ENCODE measurements at regions not wholly inside any gene's neighbourhood (a gene's known extent, or its start where the extent isn't known, plus 50 kb on each side); places are given as distances from the start of the nearest gene placed in this dataset.
"Not testable (repeated sequence)": the region's sequence is repeated elsewhere in the genome, so short reads cannot be mapped to it uniquely, and the experiment has no call there.

GRCh38 chr4:149202117-149202516, 613.5 kb downstream of the IQCM start:
- no peak for DNase-seq

DNA sequence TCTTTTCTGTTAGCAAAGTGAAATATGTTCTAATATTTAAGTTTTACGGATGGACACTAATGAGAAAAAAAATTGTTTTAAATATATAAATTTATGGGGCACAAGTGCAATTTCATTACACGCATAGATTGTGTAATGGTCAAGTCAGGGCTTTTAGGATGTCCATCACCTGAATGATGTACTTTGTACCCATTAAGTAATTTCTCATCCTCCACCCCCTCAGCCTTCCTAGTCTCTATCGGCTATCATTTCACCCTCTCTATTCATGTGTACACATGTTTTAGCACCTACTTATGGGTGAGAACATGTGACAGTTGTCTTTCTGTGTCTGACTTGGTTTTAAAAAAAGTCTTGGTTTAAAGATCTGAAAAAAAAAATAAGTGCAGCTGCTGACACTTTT, 616.0 kb downstream of the IQCM start:
- no peak for DNase-seq

GRCh38 chr4:149194061-149194460, 621.6 kb downstream of the IQCM start:
- DNase-seq, result no peak

GRCh38 chr4:149187726-149188125, 627.9 kb downstream of the IQCM start:
- DNase-seq, result no peak

GRCh38 chr4:149183638-149184037, 632.0 kb downstream of the IQCM start:
- no peak for DNase-seq

GRCh38 chr4:149181459-149181858, 634.2 kb downstream of the IQCM start:
- DNase-seq, result not testable (repeated sequence)

GRCh38 chr4:149176039-149176438, 639.6 kb downstream of the IQCM start:
- DNase-seq, result no peak

DNA sequence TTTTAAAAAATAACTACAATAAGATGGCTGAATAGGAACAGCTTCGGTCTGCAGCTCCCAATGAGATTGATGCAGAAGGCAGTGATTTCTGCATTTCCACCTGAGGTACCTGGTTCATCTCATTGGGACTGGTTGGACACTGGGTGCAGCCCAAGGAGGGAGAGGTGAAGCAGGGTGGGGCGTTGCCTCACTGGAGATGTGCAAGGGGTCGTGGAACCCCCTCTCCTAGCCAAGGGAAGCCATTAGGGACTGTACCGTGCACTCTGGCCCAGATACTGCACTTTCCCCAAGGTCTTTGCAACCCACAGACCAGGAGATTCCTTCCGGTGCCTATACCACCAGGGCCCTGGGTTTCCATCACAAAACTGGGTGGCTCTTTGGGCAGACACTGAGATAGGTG, 640.1 kb downstream of the IQCM start:
- no peak for DNase-seq

DNA sequence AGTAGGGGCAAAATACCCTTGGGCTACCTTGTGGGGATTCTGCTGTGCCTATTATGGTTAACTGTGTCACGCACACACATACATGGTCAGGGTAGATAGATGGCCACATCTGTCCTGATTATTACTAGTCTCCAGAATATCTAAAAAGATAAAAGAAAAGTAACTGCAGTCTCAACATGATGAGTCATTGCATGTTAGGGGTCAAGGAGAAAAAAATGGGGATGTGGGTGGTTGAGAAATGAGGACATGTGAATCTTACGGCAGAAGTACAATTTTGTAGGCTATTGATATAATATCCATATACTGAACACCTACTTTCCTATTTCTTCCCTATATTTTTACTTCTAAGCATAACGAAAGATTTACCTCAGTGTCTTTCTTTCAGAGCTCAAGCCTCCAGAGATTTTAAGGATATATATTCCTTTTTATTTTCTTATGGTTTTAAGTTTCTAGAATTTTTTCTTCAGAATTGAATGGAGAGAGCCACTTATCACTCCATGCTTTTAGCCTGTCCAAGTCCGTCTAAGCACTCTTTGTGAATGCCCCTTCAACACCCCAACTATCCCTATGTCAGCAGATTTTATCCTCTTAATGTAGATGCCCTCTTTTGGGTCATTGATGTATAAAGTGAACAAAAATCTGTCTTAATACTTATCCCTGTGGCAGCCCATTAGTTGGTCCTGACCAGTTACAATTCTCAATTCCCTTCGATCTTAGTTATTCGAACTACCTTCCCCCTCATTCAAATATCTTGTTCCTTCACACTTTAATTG, 642.2 kb downstream of the IQCM start:
- no peak for DNase-seq

- DNase-seq, result no peak
Observed at GRCh38 chr4:149168645-149169044, 647.0 kb downstream of the IQCM start.

GRCh38 chr4:149166876-149167275, 648.8 kb downstream of the IQCM start:
- DNase-seq, result no peak

GRCh38 chr4:149166365-149166764, 649.3 kb downstream of the IQCM start:
- DNase-seq, result no peak

GRCh38 chr4:149164282-149164681, 651.4 kb downstream of the IQCM start:
- no peak for DNase-seq

GRCh38 chr4:149161247-149161646, 654.4 kb downstream of the IQCM start:
- no peak for DNase-seq

GRCh38 chr4:149160370-149160769, 655.3 kb downstream of the IQCM start:
- no peak for DNase-seq

GRCh38 chr4:149158817-149159216, 656.8 kb downstream of the IQCM start:
- no peak for DNase-seq

DNA sequence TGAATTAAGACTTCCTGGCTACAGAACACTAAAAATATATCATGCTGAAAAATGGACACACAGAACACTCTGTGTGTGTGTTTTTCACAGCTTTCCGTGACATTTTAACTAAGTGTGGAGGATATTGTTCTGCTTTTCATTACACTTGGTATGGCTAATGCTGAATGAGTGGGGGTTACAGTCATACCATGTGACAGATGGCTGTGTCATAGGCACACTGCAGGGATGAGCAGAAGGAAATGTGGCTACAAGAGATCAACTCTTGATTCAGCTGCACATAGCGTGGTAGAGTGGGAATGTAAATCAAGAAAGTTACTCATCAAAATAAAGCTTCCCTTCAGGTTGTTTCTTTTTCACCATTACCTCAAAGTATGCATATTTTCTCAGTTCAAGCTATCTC, 669.8 kb downstream of the IQCM start:
- no peak for DNase-seq

DNA sequence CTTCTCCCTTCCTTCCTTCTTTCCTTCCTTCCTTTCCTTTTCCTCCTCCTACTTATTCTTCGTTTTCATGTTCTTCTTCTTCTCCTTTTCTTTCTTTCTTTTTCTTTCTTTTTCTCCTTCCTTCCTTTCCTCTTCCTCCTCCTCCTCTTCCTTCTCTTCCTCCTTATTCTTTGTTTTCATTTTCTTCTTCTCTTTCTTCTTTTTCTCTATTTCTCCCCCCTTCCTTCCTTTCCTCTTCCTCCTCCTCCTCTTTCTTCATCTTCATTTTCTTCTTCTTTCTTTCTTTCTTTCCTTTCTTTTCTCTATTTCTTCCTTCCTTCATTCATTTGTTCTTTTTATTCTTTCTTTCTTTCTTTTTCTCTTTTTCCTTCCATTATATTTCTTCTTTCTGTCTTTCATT, 671.6 kb downstream of the IQCM start:
- no peak for DNase-seq

DNA sequence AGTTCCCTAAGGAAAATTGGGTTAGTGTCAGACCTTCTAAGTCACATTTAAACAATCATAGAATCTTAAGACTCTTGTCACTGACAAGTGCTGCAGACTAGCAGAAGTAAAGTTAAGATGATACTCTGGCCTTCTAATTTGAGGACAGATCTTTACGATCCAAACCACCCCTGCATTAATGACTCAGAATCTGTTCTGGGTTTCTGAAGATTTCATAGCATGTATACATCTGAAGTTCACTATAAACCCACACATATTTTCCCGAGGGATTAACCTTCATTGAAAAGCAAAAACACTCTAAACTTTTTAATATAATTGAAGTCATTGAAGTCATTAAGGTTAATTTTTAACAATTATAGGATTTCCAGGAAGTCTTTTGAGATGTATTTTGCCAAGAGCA, 674.3 kb downstream of the IQCM start:
- no peak for DNase-seq

DNA sequence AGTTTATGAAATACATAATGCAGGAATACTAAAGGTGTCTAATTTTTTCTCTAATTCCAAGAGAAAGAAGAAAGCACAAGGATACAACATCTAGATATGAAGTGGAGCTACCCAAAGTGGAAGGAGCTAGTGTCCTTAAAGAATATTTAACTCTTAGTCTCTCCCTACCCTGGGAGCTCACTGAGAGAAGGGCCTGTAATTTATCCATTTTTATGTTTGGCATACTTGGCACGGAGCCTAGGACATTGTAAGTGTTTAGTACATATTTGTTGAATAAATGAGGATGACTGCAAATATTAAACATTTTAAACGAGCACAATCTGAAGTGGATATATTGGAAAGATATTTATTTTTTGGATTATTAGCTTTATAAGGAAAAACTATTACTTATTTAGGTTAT, 674.8 kb downstream of the IQCM start:
- DNase-seq, result no peak

DNA sequence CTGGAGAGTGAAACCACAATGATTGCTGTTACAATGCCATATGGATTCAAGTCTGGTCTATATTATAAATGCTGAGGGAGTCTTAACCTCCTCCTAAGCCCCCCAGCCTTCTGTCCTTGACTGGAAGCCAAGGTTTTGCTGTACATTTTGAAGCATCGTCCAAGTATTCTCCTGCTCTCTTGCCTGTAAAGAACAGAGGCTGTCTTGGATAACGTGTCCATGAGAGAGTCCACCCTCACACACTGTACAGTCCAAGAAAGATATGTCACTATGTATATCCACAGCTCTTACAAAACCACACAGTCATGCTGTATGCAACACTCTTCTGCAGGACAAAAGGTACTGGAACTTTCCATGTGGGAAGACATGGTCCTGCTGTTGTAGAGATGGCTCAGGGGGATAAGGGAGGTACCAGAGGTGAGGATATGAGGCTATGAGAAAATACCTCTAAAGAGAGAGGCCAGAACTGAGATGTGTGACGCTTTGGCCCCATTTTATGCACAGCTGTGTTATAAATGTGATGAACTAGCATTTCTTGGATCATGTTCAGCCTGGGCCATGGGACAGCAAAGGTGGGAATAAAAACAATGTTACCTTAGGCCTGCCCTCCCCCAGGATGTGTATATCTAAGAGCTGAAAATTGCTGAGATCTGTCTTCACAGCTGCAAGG, 678.6 kb downstream of the IQCM start:
- DNase-seq, result no peak

DNA sequence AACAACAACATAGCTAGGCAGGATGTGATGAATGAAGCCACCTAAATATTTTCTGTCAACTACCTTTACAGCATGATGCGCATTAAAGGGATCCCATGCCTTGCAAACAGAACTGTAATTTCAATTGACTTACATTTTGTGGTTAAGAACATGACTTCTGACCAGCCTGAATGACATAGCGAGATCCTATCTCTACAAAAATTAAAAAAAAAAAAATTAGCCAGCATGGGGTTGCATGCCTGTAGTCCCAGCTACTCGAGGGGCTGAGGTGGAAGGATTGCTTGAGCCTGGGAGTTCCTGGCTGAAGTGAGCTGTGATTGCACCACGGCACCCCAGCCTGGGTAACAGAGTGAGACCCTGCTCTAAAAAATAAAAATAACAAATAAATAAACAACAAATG, 680.6 kb downstream of the IQCM start:
- no peak for DNase-seq

DNA sequence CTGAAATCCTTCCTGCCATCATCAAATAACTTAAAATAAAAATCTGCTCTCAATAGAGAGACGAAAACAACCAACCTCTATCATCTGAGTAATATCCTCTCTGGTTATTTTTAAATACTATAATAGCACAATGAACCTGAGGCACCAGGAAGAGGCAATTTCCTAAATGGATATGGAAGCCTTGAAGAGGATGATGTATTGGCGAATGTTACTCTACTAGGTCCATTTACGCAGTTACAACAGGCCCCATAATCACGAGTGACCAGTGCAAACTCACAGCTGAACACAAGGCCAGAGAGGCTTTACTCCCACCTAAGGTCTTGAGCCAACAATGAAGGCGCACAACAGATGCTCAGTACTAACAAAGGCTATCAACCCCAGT, 678.8 kb upstream of the NR3C2 start:
- no peak for DNase-seq

DNA sequence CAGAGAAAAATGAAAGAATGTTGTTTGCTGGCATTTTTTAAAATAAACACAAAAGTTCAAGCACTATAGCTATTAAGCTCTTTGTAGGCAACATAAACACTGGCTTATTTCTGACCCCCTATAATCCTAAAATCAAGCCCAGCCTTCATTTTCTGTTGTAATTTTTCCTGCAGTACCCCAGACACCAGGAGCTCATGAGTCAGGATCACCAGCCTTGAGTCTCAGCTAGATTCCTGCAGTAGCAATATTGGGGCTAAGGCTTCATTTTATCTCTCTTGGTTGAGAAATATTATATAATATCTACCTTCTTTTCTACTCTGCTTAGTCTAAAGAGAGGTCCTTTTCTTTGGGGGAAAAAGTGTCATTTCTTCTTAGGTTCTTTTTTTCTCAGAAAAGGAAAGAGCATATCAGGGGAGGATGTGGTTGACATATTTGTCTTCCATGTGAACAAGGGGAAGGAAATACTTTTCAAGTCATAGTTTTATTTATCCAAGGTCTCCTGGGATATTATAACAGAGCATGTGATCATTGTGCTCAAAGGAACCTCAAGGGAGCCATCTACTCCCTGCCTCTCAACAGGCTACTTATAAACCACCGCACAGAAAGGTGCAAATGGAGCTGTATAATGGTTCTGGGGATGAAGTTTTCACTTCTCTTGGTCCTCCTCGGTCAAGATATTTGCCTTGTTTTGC, 678.3 kb upstream of the NR3C2 start:
- no peak for DNase-seq
